GM21423 (cell line): ENCODE measurements at regions not wholly inside any gene's neighbourhood (a gene's known extent, or its start where the extent isn't known, plus 50 kb on each side); places are given as distances from the start of the nearest gene placed in this dataset.
"Not testable (repeated sequence)": the region's sequence is repeated elsewhere in the genome, so short reads cannot be mapped to it uniquely, and the experiment has no call there.

ENCODE experiments used
- ATAC-seq: cut with Tn5 transposase; IDR thresholded peaks from one replicate; pipeline ENCODE4 v1.9.1; 2021; ENCODE audit warnings: mild to moderate bottlenecking, moderate library complexity; ENCODE audit not compliant: unreplicated experiment

DNA sequence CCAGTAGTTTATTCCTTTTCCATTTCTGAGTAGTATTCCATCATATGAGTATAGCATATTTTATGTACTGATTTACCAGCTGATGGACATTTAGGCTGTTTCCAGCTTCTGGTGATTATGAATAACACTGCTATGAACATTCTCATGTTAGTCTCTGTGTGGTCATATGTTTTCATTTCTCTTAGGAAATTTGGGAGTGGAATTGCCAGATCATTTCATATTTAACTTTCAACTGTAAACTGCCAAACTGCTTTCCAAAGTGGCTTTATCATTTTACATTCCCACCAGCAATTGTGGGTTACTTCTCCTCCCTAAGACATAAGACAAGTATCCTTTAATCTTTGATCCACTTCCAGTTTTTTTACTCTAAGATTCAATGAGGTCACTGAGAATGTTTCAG is 85.7 kb upstream of the RALGPS2 start:
- no peak for ATAC-seq

DNA sequence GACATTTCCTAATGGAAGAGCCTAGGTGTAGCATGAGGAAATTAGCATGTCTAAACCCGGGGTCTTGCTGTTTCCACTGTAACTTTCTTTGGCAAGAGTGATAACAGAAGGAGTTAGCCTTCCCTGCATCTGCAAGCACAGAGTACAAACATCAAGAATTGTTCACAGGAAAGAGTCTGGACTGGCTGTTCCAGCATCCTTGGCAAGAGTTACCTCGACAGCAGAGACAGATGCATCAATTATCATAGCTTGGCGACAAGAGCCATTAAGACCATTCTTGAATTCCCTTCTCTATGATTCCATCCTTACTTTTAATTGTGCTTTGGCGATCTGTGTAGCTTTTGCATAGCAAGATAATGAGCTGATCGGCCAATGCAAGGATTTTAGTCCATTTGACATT is 82.8 kb upstream of the RALGPS2 start:
- no peak for ATAC-seq

DNA sequence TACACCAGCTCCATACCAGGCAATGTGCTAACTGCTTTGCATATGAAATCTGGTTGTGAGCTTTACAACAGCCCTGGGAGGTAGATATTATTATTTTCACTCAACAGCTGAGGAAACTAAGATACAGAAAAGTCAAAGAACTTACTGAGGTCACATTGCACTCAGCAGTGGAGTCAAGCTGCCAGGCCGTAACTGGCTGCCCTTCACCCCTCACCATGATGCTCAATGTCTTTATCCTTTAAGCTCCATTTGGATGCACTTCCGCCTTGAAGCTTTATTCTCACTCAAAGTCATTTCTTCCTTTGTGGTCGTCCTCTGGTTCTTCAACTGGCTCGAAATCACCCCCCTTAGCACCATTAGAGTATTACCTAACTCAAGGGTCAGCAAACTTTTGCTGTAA is 81.7 kb upstream of the RALGPS2 start:
- ATAC-seq: no peak

DNA sequence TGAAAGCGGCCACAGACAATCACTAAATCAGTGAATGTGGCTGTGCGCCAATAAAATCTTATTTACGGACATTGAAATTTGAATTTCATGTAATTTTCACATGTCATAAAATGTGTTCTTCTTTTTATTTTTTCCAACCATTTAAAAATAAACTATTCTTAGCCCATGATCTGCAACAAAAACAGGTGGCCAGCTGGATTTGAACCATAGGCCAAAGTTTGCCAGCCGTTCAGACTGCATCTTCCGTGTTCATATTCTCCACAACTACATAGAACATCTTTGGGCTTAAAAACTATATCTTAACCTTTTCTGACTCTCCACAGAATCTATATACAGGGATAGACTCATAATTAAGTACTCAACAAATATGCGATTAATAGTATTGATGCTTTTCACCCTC is 81.2 kb upstream of the RALGPS2 start:
- no peak for ATAC-seq

DNA sequence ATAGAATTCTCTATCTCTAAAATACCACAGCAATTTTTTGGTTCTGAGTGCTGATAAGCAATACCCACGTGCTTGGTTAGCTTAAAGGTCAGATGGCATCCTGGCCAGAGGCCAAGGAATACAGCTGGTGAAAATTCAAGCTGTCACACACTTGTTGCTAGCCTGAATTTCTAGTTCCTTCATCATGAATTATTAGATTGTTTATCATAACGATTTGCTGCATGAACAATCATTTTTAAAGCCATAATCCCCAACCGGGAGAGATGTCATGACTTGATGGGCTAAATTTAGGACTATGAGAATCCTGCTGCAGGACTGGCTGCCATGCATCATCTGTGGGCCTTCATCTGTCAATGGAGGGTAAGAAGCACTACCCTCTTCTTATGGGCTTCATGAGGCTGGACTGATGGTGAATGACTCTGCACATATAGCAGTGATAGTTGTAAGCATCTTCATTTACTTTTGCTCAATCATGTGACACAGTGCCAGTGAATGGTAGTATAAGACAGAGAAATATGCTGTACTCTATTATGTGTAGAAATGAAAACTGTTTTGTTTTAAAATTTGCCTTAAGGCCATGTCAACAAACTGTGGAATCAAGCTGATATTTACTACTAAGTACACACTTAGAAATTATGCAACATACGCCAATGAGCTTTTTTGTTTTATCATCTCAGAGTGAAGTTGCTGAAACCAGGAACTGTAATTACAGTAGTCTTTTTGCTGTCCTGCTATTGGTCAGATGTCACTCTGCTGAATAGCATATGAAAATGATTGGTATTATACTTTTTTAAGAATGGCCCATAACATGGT is 80.5 kb upstream of the RALGPS2 start:
- no peak for ATAC-seq

DNA sequence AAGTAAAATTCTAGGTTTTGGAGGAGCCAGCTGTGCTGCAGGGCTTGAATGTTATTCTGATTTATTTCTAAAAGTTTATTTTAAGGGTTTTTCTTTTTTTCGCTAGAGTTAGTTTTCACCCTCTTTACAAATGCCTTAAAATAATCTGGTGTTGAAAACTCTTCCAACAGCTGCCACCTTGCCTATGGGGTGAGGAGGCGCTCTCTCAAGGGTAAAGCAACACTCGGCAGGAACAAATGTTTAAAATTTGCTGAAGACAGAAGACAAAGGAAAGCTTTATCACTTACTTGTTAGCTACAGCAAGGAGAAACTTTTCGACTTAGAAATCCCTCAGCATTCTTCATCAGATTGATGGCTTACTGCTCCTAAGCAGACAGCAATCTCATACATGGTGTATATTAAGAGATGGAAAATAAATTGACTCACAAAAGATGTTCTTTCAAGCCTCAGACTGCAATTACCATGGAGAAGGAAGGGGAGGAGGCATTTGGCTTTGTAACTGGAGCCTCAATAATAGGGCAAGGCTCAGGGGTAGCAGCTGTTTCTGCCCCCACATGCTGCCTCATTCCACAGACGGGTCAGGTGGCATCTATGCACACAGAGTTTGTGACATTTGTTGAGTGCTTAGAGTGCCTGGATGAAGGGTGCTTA is 79.8 kb upstream of the RALGPS2 start:
- no peak for ATAC-seq

DNA sequence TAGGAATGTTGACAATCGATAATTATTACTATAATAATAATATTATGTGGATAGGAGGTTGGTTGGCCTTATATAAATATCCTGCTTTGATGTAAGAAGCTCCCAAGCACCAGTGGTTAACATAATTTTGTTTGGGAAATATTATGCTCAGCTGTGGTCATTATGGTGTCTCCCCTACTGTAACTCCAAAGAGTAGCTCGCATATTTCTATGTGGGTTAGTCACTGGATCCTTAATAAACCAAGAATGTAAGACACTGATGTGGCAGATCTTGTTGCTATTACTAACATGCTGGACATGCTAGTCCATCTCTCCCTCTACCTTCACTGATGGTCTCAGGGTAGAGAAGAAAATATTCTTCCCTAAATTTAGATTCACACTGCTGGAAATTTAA is 79.2 kb upstream of the RALGPS2 start:
- ATAC-seq: no peak

DNA sequence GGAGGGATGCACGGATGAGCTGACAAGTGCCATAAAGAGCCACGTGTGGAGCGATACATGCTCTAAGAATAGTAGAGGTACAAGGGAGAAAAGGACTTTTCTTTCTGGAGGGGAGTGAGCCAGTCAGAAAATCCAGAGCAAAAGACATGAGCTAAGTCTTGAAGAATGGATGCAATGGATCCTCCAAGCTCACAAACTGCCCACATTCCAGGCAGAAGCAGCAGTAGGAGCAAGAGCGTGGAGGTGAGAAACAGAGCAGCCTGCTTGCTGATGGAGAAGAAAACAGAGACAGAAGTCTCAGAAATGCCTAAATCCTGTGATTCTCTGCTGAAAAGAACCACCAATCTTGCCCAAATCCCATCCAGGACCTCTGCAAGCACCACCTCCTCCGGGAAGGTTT is 78.2 kb upstream of the RALGPS2 start:
- no peak for ATAC-seq

DNA sequence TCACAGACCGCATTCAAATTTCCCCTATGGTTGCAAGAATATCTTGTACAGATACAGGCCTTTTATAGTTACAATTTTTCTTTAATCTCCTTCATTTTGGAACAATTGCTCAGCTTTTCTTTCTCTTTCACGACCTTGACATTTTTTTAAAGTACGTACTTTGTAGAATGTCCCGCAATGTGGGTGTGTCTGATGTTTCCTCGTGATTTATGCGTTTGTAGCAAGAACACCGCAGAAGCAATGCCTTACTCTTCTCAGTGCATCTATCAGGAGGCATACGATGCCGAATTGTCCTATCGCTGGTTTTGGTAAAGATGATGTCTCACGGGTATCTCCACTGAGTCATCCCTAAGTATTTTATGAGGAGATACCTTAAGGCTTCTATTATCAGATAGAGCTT is 76.9 kb upstream of the RALGPS2 start:
- no peak for ATAC-seq

DNA sequence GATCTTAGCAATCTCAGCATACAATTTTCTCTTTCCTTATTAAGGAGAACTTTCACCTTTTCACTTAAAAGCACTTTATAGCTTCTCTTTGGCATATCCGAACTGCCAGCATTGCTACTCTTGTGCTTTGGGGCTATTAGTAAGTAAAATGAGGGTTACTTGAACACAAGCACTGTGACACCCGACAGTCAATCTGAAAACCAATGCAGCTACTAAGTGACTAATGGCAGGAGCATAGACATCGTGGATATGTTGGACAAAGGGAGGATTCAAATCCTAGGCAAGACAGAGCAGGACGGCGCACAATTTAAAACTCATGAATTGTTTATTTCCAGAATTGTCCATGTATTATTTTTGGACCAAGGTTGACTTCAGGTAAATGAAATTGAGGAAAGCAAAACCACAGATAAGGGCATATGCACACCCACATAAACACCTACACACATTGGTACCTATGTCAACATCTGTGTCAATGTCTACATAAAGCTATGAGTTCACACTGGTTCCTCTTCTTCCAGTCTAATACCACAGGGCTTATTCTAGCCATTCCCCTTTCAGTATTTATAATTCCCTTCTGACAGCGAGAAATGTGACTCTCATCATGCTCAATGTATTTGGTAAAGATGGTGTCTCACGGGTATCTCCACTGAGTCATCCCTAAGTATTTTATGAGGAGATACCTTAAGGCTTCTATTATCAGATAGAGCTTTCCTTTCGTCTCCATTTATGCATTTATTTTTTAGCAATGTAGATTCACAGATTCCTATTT is 75.3 kb upstream of the RALGPS2 start:
- ATAC-seq: no peak

DNA sequence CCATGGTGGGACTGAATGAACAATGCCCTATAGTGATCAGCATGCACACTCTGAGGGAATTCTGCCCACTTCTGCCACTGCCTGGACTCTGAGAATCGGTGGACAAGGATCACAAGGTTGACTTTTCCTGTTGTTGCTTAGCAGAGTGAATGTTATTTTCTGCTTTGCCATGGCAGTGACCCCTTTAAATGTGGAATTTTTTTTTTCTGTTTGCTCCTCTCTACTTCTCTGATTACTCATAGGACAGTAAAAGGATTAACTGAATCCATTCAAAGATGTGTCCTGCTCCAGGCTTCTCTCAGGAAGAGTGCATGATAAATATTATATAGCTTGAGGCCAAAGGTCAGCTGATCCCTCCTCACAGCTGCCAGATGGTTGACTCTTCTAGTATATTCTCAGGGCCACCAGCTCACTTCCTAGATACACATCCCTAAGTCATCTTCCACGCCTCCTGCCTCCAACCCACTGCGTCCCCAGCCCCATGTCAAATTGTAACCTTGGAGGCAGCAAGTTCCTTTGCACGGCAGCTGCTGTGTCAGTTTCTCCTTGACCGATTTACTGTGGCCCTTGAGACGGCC is 74.0 kb upstream of the RALGPS2 start:
- no peak for ATAC-seq

DNA sequence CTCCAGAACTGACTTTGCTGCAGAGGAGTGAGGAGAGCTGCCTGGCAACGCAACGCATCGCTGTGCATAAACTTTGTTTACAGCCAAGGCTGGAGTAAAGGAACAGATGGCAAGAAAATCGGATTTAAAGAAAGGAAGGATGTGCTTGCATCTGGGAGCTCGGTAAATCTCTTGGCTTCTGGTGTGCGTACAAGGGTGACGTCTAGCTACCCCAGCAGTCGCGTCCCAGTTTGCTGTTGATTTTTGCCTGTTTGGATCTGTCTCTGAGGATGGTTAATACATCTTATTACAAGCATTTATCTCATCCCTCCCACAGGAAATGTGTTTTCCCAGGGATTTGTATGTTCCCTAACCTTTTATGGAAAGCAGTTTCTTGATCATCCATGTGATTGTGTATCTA is 73.3 kb upstream of the RALGPS2 start:
- ATAC-seq: no peak

DNA sequence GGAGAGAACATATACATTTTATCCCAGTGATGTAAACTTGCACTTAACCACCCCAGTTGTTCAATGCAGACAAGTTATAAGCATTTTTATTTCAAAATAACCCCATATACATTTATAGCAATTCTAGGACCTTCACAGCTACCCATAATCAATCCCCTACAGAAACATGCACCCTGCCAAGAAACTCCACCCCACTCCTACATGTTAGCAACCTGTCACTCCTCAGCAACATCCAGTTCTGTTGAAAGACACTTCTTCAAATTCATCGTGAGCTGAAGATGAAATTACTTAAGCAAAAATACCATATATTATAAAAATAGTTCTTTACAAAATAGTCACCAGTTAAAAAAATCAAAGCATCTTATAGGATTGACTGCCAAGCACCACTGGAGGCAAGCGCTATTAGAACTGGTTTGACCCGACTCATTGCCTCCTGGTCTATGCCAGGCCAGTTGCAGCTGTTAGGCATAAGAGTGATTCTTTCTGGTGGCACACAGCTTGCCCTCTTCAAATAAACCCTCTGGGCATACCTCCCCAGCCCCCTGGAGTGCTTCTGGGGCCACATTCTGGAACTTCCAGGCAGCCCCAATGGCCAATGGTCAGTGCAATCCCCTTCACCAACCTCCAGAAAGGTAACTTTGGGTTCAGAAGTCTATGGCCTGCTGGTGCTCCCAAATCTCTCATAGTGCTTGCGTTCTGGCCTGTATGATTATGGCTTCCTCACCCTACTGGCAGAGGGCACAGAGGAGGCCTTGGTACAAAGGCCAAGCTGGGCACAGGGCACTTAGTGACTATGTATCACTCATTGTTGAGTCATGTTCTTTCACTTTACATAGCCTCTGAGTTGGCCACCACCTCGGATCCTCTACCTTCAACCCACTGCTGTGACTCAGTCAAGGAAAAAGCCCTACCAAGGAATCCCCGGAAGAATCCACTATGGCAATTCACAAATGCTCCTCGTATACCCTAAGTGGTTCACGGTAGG is 72.2 kb upstream of the RALGPS2 start:
- no peak for ATAC-seq

DNA sequence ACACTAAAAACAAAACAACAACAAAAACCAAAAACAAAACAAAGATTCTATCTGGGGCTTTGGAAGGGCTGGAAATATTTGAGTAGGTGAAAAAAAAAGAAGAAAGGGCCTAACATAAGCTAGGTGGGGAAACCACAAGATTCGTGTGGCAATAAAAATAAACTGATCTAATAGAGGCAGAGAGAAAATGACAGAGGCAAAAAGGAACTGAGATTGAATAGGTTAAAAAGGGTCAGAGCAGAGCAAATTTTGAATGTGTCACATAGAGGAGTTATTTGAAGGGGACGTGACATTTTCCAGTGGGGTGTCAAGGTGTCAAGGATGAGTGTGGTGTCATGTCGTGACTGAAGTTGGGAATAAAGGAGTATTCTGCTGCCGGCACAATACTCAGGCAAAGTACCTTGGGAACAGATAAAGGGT is 65.2 kb upstream of the RALGPS2 start:
- ATAC-seq: peak; percentile 62

DNA sequence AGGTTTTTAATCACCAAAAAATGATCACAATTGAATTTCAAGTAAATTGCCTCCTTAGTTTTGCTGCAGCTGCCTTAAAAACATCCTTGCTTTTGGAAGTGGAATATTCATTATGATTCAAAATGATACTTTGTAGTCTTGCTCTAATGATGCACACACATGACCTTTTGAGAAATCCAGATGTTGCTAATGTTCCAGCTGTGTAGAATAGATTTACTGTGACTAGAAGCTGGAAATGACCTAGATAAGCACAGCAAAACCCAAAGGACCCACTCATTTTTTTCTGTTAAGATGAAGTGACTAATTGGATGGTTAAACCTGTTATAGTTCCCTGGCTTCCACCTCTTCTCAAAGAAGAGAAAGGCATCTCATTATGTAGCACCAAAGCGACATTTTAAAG is 64.6 kb upstream of the RALGPS2 start:
- no peak for ATAC-seq

DNA sequence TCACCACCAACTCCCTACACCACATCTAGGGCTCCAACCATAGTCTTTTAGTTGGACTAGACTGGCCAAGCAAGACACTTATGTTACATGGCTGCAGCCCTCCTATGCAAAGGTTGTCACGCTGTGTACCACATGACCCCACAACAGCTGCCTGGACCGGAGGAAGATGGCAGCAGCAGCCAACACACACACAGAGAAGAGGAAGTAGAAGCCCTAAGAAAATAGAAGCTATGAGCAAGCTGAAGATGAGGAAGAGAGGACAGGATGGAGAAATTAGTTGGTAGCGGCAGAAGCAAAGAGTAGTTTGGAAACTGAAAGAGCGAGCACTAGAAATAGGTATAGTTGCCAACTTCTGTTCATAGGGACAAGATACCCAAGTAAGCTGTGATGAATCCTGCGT is 60.8 kb upstream of the RALGPS2 start:
- peak; percentile 83 for ATAC-seq

DNA sequence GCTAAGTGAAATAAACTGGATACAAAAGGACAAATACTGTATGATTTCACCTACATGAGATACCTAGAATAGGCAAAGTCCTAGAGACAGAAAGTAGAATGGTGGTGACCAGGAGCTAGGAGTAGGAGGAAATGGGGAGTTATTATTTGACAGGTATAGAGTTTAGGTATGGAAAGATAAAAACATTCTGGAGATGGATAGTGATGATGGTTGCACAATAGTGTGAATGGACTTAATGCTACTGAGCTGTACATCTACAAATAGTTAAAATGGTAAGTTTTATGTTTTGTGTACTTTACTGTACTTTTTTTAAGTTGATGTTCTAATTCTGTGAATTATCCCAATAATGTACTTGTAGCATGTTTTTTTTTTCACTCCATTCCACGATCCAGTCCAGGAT is 59.5 kb upstream of the RALGPS2 start:
- ATAC-seq: no peak

DNA sequence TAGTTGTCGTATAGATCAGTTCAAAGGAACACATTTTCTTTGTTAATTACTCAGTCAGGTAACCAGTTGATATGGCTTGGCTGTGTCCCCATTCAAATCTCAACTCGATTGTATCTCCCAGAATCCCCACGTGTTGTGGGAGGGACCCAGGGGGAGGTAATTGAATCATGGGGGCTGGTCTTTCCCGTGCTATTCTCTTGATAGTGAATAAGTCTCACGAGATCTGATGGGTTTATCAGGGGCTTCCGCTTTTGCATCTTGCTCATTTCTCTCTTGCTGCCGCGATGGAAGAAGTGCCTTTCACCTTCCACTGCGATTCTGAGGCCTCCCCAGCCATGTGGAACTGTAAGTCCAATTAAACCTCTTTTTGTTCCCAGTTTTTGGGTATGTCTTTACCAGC is 58.2 kb upstream of the RALGPS2 start:
- not testable (repeated sequence) for ATAC-seq

DNA sequence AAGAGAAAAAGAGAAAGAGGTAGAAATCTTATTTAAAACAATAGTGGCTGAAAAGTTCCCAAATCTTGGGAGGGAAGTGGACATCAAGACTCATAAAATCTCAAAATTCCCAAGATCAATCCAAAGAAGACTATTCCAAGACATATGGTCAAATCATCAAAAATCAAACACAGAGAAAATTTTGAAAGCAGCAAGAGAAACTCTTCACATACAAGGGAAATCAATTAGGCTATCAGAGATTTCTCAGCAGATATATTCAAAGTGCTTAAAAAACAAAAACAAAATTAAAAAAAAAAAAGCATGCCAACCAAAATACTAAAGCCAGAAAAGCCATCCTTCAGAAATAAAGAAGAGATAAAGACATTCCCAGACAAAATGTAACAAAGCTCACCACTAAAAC is 52.6 kb upstream of the RALGPS2 start:
- no peak for ATAC-seq

DNA sequence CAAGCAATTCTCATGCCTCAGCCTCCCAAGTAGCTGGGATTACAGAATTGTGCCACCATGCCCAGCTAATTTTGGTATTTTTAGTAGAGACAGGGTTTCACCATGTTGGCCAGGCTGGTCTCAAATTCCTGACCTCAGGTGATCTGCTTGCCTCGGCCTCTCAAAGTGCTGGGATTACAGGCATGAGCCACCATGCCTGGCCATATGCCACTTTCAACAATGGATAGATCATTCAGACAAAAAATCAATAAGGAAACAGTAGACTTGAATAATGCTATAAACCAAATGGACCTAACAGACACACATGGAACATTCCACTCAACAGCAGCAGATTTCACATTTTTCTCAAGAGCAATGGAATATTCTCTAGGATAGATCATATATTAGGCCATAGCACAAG is 50.5 kb upstream of the RALGPS2 start:
- ATAC-seq: not testable (repeated sequence)
